ENCODE measurements at regions not wholly inside any gene's neighbourhood (a gene's known extent, or its start where the extent isn't known, plus 50 kb on each side); places are given as distances from the start of the nearest gene placed in this dataset.

DNA sequence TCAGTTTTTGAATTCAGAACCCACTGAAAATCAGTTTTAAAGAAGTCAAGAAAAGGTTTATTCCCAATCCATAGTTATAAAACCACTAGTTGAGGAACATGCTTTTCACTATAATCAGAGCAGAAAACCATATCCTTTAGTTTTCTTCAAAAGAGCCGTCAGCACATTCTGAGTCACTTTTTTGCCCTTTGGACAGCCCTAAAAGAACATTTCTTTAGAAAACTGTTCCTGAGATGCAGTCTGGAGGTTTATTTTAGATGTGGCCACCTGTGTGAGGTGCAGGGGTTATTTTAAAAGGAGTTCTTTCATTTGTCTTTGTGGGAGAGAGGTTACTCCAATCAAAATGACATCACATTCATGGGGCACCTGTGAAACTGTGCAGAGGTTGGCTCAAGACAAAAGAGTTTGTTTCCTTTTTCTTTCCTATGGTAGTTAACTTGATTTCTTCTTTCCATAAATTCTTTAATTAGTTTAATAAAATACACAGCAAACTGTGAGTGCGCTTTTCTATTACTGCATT lies 221.6 kb upstream of the RPS23 start:
- TF ChIP-seq, protein P1, sequence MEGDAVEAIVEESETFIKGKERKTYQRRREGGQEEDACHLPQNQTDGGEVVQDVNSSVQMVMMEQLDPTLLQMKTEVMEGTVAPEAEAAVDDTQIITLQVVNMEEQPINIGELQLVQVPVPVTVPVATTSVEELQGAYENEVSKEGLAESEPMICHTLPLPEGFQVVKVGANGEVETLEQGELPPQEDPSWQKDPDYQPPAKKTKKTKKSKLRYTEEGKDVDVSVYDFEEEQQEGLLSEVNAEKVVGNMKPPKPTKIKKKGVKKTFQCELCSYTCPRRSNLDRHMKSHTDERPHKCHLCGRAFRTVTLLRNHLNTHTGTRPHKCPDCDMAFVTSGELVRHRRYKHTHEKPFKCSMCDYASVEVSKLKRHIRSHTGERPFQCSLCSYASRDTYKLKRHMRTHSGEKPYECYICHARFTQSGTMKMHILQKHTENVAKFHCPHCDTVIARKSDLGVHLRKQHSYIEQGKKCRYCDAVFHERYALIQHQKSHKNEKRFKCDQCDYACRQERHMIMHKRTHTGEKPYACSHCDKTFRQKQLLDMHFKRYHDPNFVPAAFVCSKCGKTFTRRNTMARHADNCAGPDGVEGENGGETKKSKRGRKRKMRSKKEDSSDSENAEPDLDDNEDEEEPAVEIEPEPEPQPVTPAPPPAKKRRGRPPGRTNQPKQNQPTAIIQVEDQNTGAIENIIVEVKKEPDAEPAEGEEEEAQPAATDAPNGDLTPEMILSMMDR (IDR thresholded peaks at IDR 0.05 in 2 of 3, conservative IDR thresholded peaks at IDR 0.05 in 1 of 3; ENCODE audit: control insufficient read depth in 2 of 3, extremely low read depth in 1 of 3, insufficient read depth in 1 of 3, low read depth in 3 of 3, low read length in 3 of 3): no peak
- TF ChIP-seq CBFB (IDR thresholded peaks at IDR 0.05; ENCODE audit: low read depth) (no peak), ZNF384 (IDR thresholded peaks at IDR 0.05; ENCODE audit: borderline replicate concordance, low read depth, low read length) (no peak), MXI1 (IDR thresholded peaks at IDR 0.05; ENCODE audit: low read depth, low read length) (no peak), POLR2A (IDR thresholded peaks at IDR 0.05; ENCODE audit: low read depth, low read length) (no peak), MAX (IDR thresholded peaks at IDR 0.05; ENCODE audit: low read depth, low read length) (no peak), SIN3A (IDR thresholded peaks at IDR 0.05; ENCODE audit: low read depth, low read length) (no peak), KAT2A (conservative IDR thresholded peaks at IDR 0.05; ENCODE audit: control insufficient read depth, low read depth, low read length) (no peak), TAF1 (IDR thresholded peaks at IDR 0.05; ENCODE audit: borderline replicate concordance, low read depth, low read length) (no peak)

Measured in GM12878 (cell line).